ENCODE measurements at regions not wholly inside any gene's neighbourhood (a gene's known extent, or its start where the extent isn't known, plus 50 kb on each side); places are given as distances from the start of the nearest gene placed in this dataset.

DNA sequence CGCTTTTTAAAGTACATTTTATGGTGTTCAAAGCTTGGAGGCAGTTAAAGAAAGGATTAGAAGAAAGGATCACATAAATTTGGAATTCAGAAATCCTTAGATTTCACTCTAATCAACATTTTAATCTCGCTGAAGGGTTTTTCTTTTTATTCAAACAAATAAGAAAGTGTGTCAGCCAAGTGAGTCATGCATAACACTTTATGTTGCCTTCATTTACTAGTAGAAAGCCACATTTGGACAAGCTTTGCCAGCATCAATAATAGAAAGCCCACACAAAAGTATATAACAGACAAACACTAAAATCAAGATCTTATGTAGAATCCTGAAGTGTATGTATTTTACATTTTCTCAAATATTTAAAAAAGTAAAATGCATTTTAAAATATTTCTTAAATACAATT is 154.9 kb upstream of the TRPC4 start:
- TF ChIP-seq POLR2A (IDR thresholded peaks at IDR 0.05; ENCODE audit: low read depth, low read length) (no peak), FOS (IDR thresholded peaks at IDR 0.05; ENCODE audit: low read depth, low read length) (no peak), RFX5 (IDR thresholded peaks at IDR 0.05; ENCODE audit: low read depth, low read length) (no peak), CEBPB (IDR thresholded peaks at IDR 0.05; ENCODE audit: low read depth, low read length) (no peak), MAFK (IDR thresholded peaks at IDR 0.05; ENCODE audit: low read depth, low read length) (no peak), MAZ (IDR thresholded peaks at IDR 0.05; ENCODE audit: borderline replicate concordance, low read depth, low read length) (no peak), CHD1 (IDR thresholded peaks at IDR 0.05; ENCODE audit: low read depth, low read length) (no peak), BHLHE40 (IDR thresholded peaks at IDR 0.05; ENCODE audit: low read depth, low read length) (no peak)
- TF ChIP-seq, protein P1, sequence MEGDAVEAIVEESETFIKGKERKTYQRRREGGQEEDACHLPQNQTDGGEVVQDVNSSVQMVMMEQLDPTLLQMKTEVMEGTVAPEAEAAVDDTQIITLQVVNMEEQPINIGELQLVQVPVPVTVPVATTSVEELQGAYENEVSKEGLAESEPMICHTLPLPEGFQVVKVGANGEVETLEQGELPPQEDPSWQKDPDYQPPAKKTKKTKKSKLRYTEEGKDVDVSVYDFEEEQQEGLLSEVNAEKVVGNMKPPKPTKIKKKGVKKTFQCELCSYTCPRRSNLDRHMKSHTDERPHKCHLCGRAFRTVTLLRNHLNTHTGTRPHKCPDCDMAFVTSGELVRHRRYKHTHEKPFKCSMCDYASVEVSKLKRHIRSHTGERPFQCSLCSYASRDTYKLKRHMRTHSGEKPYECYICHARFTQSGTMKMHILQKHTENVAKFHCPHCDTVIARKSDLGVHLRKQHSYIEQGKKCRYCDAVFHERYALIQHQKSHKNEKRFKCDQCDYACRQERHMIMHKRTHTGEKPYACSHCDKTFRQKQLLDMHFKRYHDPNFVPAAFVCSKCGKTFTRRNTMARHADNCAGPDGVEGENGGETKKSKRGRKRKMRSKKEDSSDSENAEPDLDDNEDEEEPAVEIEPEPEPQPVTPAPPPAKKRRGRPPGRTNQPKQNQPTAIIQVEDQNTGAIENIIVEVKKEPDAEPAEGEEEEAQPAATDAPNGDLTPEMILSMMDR (conservative IDR thresholded peaks at IDR 0.05; ENCODE audit: low read depth, low read length) = no peak
- TF ChIP-seq, protein P2, sequence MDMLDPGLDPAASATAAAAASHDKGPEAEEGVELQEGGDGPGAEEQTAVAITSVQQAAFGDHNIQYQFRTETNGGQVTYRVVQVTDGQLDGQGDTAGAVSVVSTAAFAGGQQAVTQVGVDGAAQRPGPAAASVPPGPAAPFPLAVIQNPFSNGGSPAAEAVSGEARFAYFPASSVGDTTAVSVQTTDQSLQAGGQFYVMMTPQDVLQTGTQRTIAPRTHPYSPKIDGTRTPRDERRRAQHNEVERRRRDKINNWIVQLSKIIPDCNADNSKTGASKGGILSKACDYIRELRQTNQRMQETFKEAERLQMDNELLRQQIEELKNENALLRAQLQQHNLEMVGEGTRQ (IDR thresholded peaks at IDR 0.05; ENCODE audit: low read depth, low read length) = no peak
- TF ChIP-seq, protein P3, sequence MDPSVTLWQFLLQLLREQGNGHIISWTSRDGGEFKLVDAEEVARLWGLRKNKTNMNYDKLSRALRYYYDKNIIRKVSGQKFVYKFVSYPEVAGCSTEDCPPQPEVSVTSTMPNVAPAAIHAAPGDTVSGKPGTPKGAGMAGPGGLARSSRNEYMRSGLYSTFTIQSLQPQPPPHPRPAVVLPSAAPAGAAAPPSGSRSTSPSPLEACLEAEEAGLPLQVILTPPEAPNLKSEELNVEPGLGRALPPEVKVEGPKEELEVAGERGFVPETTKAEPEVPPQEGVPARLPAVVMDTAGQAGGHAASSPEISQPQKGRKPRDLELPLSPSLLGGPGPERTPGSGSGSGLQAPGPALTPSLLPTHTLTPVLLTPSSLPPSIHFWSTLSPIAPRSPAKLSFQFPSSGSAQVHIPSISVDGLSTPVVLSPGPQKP (IDR thresholded peaks at IDR 0.05; ENCODE audit: borderline replicate concordance, low read depth, low read length) = no peak
